Activated B cell treated with CpG ODN at 0.5 μM for 24 hours (primary cell): ENCODE measurements at regions not wholly inside any gene's neighbourhood (a gene's known extent, or its start where the extent isn't known, plus 50 kb on each side); places are given as distances from the start of the nearest gene placed in this dataset.

Experiments
- ATAC-seq: fragments of 200-7000 bp; cut with Tn5 transposase; one replicate; pipeline ENCODE4 v1.10.0; 2021; ENCODE audit warnings: low read depth, mild to moderate bottlenecking, moderate library complexity
- CTCF ChIA-PET: fragments of 350-600 bp; sonication (Branson Sonifier 250); formaldehyde crosslinking; loops from one replicate; lab custom pipeline; 2021; ENCODE audit warnings: antibody characterized with exemption; lab: Charles Lee
- POLR2A ChIA-PET: fragments of 350-600 bp; sonication (Branson Sonifier 250); formaldehyde crosslinking; loops from one replicate; lab custom pipeline; 2021; ENCODE audit warnings: antibody characterized with exemption; lab: Charles Lee
- DNase-seq: peaks from one replicate; pipeline ENCODE4 v3.0.0; 2022
- H3K27ac Mint-ChIP-seq: one replicate; pipeline ENCODE4 v1.8.0; 2020; ENCODE audit warnings: mixed read lengths
- H3K27me3 Mint-ChIP-seq: one replicate; pipeline ENCODE4 v1.8.0; 2021; ENCODE audit warnings: mixed read lengths
- H3K36me3 Mint-ChIP-seq: one replicate; pipeline ENCODE4 v1.8.0; 2021; ENCODE audit warnings: low read depth, mixed read lengths
- H3K4me1 Mint-ChIP-seq: one replicate; pipeline ENCODE4 v1.8.0; 2021; ENCODE audit warnings: mixed read lengths
- H3K4me3 Mint-ChIP-seq: one replicate; pipeline ENCODE4 v1.8.0; 2020; ENCODE audit warnings: mild to moderate bottlenecking, mixed read lengths
- H3K9me3 Mint-ChIP-seq: one replicate; pipeline ENCODE4 v1.8.0; 2020; ENCODE audit warnings: mixed read lengths
- intact Hi-C: fragments of 100-400 bp; cut with micrococcal nuclease; formaldehyde crosslinking; loops from one replicate; pipeline ENCODE4 v1.15.1; 2024
- TF ChIP-seq, protein P1 (sequence below): fragments of 200-600 bp; IDR thresholded peaks from one replicate; pipeline ENCODE4 v1.8.0; 2022; ENCODE audit warnings: antibody characterized with exemption, mild to moderate bottlenecking

DNA sequence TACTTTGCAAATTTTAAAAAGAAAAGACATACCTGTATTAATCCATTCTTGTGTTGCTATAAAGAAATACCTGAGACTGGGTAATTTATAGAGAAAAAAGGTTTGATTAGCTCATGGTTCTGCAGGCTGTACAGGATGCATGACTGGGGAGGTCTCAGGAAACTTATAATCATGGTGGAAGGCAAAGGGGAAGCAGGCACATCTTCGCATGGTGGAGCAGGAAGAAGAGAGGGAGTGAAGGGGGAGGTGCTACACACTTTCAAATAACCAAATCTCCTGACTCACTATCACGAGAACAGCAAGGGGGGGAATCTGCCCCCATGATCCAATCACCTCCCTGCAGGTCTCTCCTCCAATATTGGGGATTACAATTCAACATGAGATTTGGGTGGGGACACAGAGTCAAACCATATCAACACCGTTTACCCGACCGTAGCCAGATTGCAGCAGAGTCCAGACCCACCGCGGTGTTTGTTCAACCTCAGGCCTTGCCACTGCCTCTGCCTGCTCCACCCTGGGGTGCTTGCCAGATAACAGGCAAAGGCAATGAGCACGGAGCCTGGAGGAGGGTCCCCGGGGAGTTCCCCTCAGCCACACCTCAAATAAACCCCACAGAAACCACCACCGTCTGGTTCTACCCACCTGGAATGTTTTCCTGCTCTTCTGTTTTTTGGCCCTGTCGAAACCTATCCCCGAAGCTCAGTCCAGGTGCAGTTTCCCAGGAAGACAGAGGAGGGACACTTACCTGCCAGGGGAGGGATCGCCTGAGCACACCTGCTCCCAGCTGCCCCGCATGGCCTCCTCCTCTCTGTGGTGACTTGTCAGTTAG, 142.2 kb upstream of the AFDN start:
- H3K9me3 Mint-ChIP-seq = peaks cover 5% of the 10 kb centered on the region
- ATAC-seq = no peak
- POLR2A ChIA-PET = no interaction called here
- CTCF ChIA-PET = no interaction called here
- intact Hi-C loops = no loop called here
- H3K4me3 Mint-ChIP-seq = no peak overlapping the region
- DNase-seq = no peak
- H3K27me3 Mint-ChIP-seq = peaks cover 56% of the 10 kb centered on the region
- TF ChIP-seq, protein P1, sequence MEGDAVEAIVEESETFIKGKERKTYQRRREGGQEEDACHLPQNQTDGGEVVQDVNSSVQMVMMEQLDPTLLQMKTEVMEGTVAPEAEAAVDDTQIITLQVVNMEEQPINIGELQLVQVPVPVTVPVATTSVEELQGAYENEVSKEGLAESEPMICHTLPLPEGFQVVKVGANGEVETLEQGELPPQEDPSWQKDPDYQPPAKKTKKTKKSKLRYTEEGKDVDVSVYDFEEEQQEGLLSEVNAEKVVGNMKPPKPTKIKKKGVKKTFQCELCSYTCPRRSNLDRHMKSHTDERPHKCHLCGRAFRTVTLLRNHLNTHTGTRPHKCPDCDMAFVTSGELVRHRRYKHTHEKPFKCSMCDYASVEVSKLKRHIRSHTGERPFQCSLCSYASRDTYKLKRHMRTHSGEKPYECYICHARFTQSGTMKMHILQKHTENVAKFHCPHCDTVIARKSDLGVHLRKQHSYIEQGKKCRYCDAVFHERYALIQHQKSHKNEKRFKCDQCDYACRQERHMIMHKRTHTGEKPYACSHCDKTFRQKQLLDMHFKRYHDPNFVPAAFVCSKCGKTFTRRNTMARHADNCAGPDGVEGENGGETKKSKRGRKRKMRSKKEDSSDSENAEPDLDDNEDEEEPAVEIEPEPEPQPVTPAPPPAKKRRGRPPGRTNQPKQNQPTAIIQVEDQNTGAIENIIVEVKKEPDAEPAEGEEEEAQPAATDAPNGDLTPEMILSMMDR = no peak
- H3K4me1 Mint-ChIP-seq = peaks cover 8% of the 10 kb centered on the region
- no peaks in the 10 kb centered on the region for H3K36me3 Mint-ChIP-seq
- no peak overlapping the region for H3K27ac Mint-ChIP-seq

DNA sequence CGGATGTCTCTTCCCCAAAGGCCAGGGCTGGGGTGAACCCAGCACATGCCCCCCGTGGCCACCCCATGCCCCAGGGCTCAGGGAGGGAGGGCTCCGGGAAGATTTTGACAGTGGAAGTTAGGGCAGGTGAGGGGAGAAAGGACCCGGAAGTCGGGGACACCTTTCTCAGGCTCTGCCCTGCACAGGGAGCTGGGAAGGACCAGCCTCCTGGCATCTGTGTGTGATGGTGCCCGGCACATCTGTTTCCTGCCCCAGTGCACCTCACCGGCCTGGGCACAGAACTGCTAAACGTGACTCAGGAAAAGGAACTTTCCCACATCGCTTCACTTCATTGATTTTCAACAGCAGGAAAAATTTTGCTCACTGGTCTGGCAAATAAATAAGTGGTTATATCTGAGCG, 141.1 kb upstream of the AFDN start:
- TF ChIP-seq, protein P1 = no peak
- Mint-ChIP-seq H3K4me3 (no peak overlapping the region), H3K27me3 (peaks cover 46% of the 10 kb centered on the region), H3K9me3 (peaks cover 5% of the 10 kb centered on the region), H3K36me3 (no peaks in the 10 kb centered on the region), H3K27ac (no peak overlapping the region), H3K4me1 (peaks cover 8% of the 10 kb centered on the region)
- ChIA-PET CTCF (no interaction called here), POLR2A (no interaction called here)
- ATAC-seq (no peak), DNase-seq (no peak)
- intact Hi-C loops = no loop called here

DNA sequence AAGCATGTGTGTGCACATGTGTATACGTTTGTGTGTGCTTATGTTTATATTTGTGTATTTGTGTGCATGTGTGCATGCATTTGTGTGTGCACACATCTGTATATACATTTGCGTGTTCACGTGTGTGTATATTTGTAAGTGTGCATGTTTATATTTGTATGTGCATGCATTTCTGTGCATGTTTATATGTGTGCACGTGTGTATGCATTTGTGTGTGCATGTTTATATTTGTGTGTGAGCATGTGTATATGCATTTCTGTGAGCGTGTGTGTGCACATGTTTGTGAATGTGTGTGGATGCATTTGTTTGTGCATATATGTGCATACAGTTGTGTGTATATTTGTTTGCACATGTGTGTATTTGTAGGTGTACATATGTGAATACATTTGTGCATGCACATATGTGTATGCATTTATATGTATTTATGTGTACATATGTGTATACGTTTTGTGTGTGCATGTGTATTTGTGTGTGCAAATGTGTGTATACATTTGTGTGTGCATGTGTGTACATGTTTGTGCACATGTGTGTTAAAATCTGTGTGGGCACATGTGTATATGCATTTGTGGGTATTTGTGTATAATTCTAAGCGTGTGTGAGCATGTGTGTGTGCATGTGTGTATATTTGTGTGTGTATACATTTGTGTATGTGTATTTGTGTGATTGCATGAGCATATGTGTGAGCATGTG, 140.4 kb upstream of the AFDN start:
- Mint-ChIP-seq H3K27ac (no peak overlapping the region), H3K27me3 (peaks cover 44% of the 10 kb centered on the region), H3K36me3 (no peaks in the 10 kb centered on the region), H3K4me1 (peaks cover 8% of the 10 kb centered on the region), H3K4me3 (no peak overlapping the region), H3K9me3 (peaks cover 5% of the 10 kb centered on the region)
- intact Hi-C loops = no loop called here
- CTCF ChIA-PET = no interaction called here
- no peak for ATAC-seq
- no peak for DNase-seq
- TF ChIP-seq, protein P1 = no peak
- POLR2A ChIA-PET = no interaction called here

DNA sequence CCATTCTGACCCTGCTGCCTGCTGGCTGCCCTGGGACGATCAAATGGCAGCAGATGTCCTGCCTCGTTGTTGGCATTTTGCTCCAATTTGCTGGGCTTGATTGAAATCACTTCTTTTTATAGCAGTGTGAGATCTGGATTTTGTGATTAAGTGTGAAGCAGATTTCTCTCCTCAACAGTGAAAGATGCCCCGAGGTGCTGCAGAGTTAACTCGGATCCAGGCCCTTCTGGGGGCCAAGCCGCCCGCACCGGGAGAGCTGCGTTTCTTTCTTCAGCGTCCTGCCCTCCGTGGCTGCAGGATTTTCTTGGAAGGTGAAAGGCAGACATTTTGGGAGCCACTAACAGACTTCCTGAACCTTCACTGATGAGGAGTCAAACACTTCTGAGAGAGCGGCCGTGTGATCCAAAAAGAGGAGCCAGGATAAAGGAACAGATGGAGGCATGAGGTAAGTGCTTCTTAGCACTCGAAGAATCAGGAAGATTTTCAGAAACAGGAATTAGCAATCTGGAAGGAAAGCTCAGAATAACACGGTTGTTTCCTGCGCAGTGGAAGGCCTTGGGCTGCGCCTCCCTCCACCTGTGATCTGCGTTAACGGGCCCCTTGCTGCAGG, 139.5 kb upstream of the AFDN start:
- H3K4me1 Mint-ChIP-seq = peaks cover 8% of the 10 kb centered on the region
- ChIA-PET CTCF (no interaction called here), POLR2A (no interaction called here)
- TF ChIP-seq, protein P1 = no peak
- peaks cover 38% of the 10 kb centered on the region for H3K27me3 Mint-ChIP-seq
- ATAC-seq = no peak
- H3K36me3 Mint-ChIP-seq = no peaks in the 10 kb centered on the region
- H3K4me3 Mint-ChIP-seq = no peak overlapping the region
- intact Hi-C loops = no loop called here
- no peak overlapping the region for H3K27ac Mint-ChIP-seq
- peaks cover 5% of the 10 kb centered on the region for H3K9me3 Mint-ChIP-seq
- DNase-seq = no peak

DNA sequence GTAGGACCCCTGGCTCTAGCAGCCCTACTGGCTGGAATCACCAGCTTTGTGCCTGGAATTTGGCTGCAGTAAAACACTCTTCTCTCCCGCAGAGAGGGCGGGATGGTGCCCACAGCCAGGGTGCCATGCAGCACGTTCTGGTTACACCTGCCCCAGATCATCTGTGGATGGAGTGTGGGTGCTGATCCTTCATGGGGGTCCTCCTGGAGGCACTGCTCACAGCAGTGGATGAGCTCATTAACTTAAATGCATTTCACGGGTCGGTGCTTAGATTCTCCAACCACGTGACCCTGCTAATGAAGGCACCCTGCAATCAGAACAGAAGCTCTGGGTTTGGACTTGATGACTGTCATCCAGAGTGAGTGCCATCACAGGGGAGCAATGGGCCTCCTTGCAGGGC, 138.6 kb upstream of the AFDN start:
- no peak for DNase-seq
- Mint-ChIP-seq H3K4me3 (no peak overlapping the region), H3K9me3 (peaks cover 5% of the 10 kb centered on the region), H3K27ac (no peak overlapping the region), H3K27me3 (peaks cover 33% of the 10 kb centered on the region), H3K36me3 (no peaks in the 10 kb centered on the region), H3K4me1 (peaks cover 8% of the 10 kb centered on the region)
- ATAC-seq = no peak
- CTCF ChIA-PET = no interaction called here
- POLR2A ChIA-PET = no interaction called here
- intact Hi-C loops = no loop called here
- TF ChIP-seq, protein P1 = no peak
